SK-N-SH treated with all-trans-retinoic acid at 6 μM for 48 hours (cell line): ENCODE measurements at regions not wholly inside any gene's neighbourhood (a gene's known extent, or its start where the extent isn't known, plus 50 kb on each side); places are given as distances from the start of the nearest gene placed in this dataset.

Source experiments
- BACH2 ChIP-seq: fragments of 250-450 bp; sonication (Bioruptor Pico); IDR thresholded peaks from 2 replicates; pipeline ENCODE4 v1.9.0; 2021; ENCODE audit warnings: mild to moderate bottlenecking, borderline replicate concordance
- CREB5 ChIP-seq: fragments of 250-450 bp; sonication (Bioruptor Pico); IDR thresholded peaks from 2 replicates; pipeline ENCODE4 v1.5.1; 2020; ENCODE audit warnings: low read depth, mild to moderate bottlenecking, moderate library complexity
- CSDC2 ChIP-seq: fragments of 250-450 bp; sonication (Bioruptor Pico); IDR thresholded peaks from 2 replicates; pipeline ENCODE4 v1.5.0; 2020; ENCODE audit warnings: mild to moderate bottlenecking, moderate library complexity
- ESRRG ChIP-seq: fragments of 250-450 bp; sonication (Bioruptor Pico); IDR thresholded peaks from 2 replicates; pipeline ENCODE4 v1.6.1; 2021; ENCODE audit warnings: mild to moderate bottlenecking
- GLIS3 ChIP-seq: fragments of 250-450 bp; sonication (Bioruptor Pico); IDR thresholded peaks from 2 replicates; pipeline ENCODE4 v1.5.0; 2020; ENCODE audit warnings: mild to moderate bottlenecking, moderate library complexity
- OSR1 ChIP-seq: fragments of 250-450 bp; sonication (Bioruptor Pico); IDR thresholded peaks from 2 replicates; pipeline ENCODE4 v1.8.0; 2022; ENCODE audit warnings: moderate library complexity, mild to moderate bottlenecking, inconsistent platforms
- PPARA ChIP-seq: fragments of 250-450 bp; sonication (Bioruptor Pico); IDR thresholded peaks from 2 replicates; pipeline ENCODE4 v1.5.0; 2020; ENCODE audit warnings: mild to moderate bottlenecking, borderline replicate concordance
- RARB ChIP-seq: fragments of 250-450 bp; sonication (Bioruptor Pico); IDR thresholded peaks from 2 replicates; pipeline ENCODE4 v1.8.0; 2021; ENCODE audit warnings: mild to moderate bottlenecking, moderate library complexity
- TCF4 ChIP-seq: fragments of 250-450 bp; sonication (Bioruptor Pico); IDR thresholded peaks from 2 replicates; pipeline ENCODE4 v1.8.0; 2021; ENCODE audit warnings: mild to moderate bottlenecking, moderate library complexity, borderline replicate concordance
- ZFP3 ChIP-seq: fragments of 250-450 bp; sonication (Bioruptor Pico); IDR thresholded peaks from 2 replicates; pipeline ENCODE4 v1.5.0; 2020; ENCODE audit warnings: mild to moderate bottlenecking, moderate library complexity
- ZFP30 ChIP-seq: fragments of 450-650 bp; formaldehyde crosslinking; IDR thresholded peaks from 2 replicates; pipeline ENCODE4 v1.5.0; 2022; ENCODE audit warnings: mild to moderate bottlenecking, moderate library complexity
- ZNF70 ChIP-seq: fragments of 450-650 bp; formaldehyde crosslinking; IDR thresholded peaks from 2 replicates; pipeline ENCODE4 v1.5.0; 2020; ENCODE audit warnings: mild to moderate bottlenecking, moderate library complexity
- TF ChIP-seq, protein P1 (sequence below): fragments of 250-450 bp; sonication (Bioruptor Pico); IDR thresholded peaks from 2 replicates; pipeline ENCODE4 v1.8.0; 2020; ENCODE audit warnings: mild to moderate bottlenecking, moderate library complexity, borderline replicate concordance

DNA sequence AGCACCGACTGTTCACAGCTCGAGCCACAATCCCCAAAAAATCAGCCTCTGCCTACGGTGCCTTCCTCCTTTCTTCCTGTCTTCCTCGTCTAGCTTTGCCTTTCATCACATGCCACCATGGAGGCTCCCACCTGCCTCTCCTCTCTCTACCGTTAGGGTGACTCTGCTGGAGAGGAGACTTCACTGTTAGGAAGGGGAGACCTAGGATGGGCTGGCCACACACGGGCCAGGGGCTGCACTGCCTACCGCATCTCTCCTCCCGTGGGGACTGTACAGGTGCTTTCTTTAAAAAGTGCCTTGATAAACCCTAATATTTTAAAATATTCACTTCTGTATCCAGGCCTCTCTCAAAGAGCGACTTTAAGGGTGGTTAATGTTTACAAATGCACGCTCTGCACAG lies 1104.7 kb downstream of the BCL11B start:
- TF ChIP-seq CREB5 (CRISPR knock-in tag) (no peak), ZFP30 (CRISPR knock-in tag) (no peak), OSR1 (no peak), ZFP3 (CRISPR knock-in tag) (no peak), ZNF70 (CRISPR knock-in tag) (no peak), TCF4 (CRISPR knock-in tag) (no peak), PPARA (CRISPR knock-in tag) (no peak), GLIS3 (CRISPR knock-in tag) (no peak), ESRRG (CRISPR knock-in tag) (no peak), CSDC2 (CRISPR knock-in tag) (no peak), BACH2 (CRISPR knock-in tag) (no peak), RARB (CRISPR knock-in tag) (no peak)
- TF ChIP-seq, protein P1, sequence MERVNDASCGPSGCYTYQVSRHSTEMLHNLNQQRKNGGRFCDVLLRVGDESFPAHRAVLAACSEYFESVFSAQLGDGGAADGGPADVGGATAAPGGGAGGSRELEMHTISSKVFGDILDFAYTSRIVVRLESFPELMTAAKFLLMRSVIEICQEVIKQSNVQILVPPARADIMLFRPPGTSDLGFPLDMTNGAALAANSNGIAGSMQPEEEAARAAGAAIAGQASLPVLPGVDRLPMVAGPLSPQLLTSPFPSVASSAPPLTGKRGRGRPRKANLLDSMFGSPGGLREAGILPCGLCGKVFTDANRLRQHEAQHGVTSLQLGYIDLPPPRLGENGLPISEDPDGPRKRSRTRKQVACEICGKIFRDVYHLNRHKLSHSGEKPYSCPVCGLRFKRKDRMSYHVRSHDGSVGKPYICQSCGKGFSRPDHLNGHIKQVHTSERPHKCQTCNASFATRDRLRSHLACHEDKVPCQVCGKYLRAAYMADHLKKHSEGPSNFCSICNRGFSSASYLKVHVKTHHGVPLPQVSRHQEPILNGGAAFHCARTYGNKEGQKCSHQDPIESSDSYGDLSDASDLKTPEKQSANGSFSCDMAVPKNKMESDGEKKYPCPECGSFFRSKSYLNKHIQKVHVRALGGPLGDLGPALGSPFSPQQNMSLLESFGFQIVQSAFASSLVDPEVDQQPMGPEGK (CRISPR knock-in tag), result no peak
